HEK293 (cell line): ENCODE measurements at regions not wholly inside any gene's neighbourhood (a gene's known extent, or its start where the extent isn't known, plus 50 kb on each side); places are given as distances from the start of the nearest gene placed in this dataset.

ENCODE experiments used
- CTCF ChIA-PET: fragments of 350-600 bp; formaldehyde crosslinking; extraction: SDS; loops from one replicate; lab custom pipeline; 2021; ENCODE audit warnings: antibody characterized with exemption; lab: Yijun Ruan, JAX
- POLR2A ChIA-PET: fragments of 300-600 bp; formaldehyde crosslinking; extraction: SDS; loops from one replicate; lab custom pipeline; 2020; ENCODE audit warnings: antibody characterized with exemption, inconsistent platforms; lab: Yijun Ruan, JAX
- H3K27ac ChIP-seq: fragments of 200-500 bp; sonication (Bioruptor generic); 2 replicates; pipeline ENCODE4 v1.5.1; 2014; ENCODE audit warnings: low read depth, low read length, control low read depth, inconsistent platforms; ENCODE audit errors: extremely low read depth
- H3K36me3 ChIP-seq, 2 experiments: fragments of 200-500 bp in 1 of 2; sonication (Bioruptor generic) in 1 of 2; 1 replicate in 1 of 2; 2 replicates in 1 of 2; pipeline ENCODE4 v1.5.1; 2014 to 2017; ENCODE audit warnings: inconsistent platforms in 2 of 2, low read length in 2 of 2; ENCODE audit not compliant: control insufficient read depth in 2 of 2, insufficient read depth in 1 of 2
- H3K4me1 ChIP-seq: fragments of 200-500 bp; sonication (Bioruptor generic); 2 replicates; pipeline ENCODE4 v1.5.1; 2014; ENCODE audit warnings: mild to moderate bottlenecking, low read length, inconsistent platforms; ENCODE audit not compliant: control insufficient read depth, insufficient read depth
- H3K4me3 ChIP-seq: 2 replicates; pipeline ENCODE4 v1.5.1; 2011; ENCODE audit warnings: low read depth, mild to moderate bottlenecking, control low read depth, low read length, moderate library complexity
- H3K9me3 ChIP-seq: fragments of 200-500 bp; sonication (Bioruptor generic); 2 replicates; pipeline ENCODE4 v1.5.1; 2014; ENCODE audit warnings: low read depth, low read length, inconsistent platforms; ENCODE audit not compliant: control insufficient read depth, insufficient read depth
- ATF2 ChIP-seq: fragments of 450-650 bp; formaldehyde crosslinking; IDR thresholded peaks from 2 replicates; pipeline ENCODE4 v1.5.1; 2016; ENCODE audit warnings: missing biosample characterization, missing genetic modification characterization, low read depth
- HIC1 ChIP-seq: fragments of 450-650 bp; formaldehyde crosslinking; IDR thresholded peaks from 2 replicates; pipeline ENCODE4 v1.5.1; 2016; ENCODE audit warnings: missing biosample characterization, missing genetic modification characterization
- KLF16 ChIP-seq: fragments of 450-650 bp; formaldehyde crosslinking; IDR thresholded peaks from 2 replicates; pipeline ENCODE4 v1.5.1; 2017; ENCODE audit warnings: missing biosample characterization, missing genetic modification characterization
- MYNN ChIP-seq: fragments of 450-650 bp; formaldehyde crosslinking; IDR thresholded peaks from 2 replicates; pipeline ENCODE4 v1.5.1; 2016; ENCODE audit warnings: missing biosample characterization, missing genetic modification characterization, borderline replicate concordance
- OSR2 ChIP-seq: fragments of 450-650 bp; formaldehyde crosslinking; IDR thresholded peaks from 2 replicates; pipeline ENCODE4 v1.5.1; 2016; ENCODE audit warnings: missing biosample characterization, missing genetic modification characterization
- REPIN1 ChIP-seq: fragments of 450-650 bp; formaldehyde crosslinking; IDR thresholded peaks from 2 replicates; pipeline ENCODE4 v1.5.1; 2017; ENCODE audit warnings: missing biosample characterization, missing genetic modification characterization, low read depth
- REST ChIP-seq: fragments of 450-650 bp; formaldehyde crosslinking; IDR thresholded peaks from 2 replicates; pipeline ENCODE4 v1.5.1; 2016; ENCODE audit warnings: missing biosample characterization, missing genetic modification characterization
- SALL2 ChIP-seq: fragments of 450-650 bp; formaldehyde crosslinking; IDR thresholded peaks from 2 replicates; pipeline ENCODE4 v1.5.0; 2017; ENCODE audit warnings: missing biosample characterization, mild to moderate bottlenecking, missing genetic modification characterization, borderline replicate concordance
- SETDB1 ChIP-seq: IDR thresholded peaks from one replicate; pipeline ENCODE4 v1.6.1; 2017; ENCODE audit warnings: mild to moderate bottlenecking, low read length, moderate library complexity, mixed read lengths; ENCODE audit not compliant: insufficient read length
- ZBTB48 ChIP-seq: fragments of 450-650 bp; formaldehyde crosslinking; IDR thresholded peaks from 2 replicates; pipeline ENCODE4 v1.5.1; 2016; ENCODE audit warnings: missing biosample characterization, missing genetic modification characterization
- ZBTB49 ChIP-seq: fragments of 450-650 bp; formaldehyde crosslinking; IDR thresholded peaks from 2 replicates; pipeline ENCODE4 v1.5.1; 2016; ENCODE audit warnings: missing biosample characterization, missing genetic modification characterization, low read depth
- ZEB2 ChIP-seq: fragments of 450-650 bp; formaldehyde crosslinking; IDR thresholded peaks from 2 replicates; pipeline ENCODE4 v1.5.1; 2016; ENCODE audit warnings: missing biosample characterization, missing genetic modification characterization
- ZNF223 ChIP-seq: fragments of 450-650 bp; formaldehyde crosslinking; IDR thresholded peaks from 2 replicates; pipeline ENCODE4 v1.5.1; 2016; ENCODE audit warnings: missing biosample characterization, missing genetic modification characterization
- ZNF354C ChIP-seq: fragments of 450-650 bp; formaldehyde crosslinking; IDR thresholded peaks from 2 replicates; pipeline ENCODE4 v1.5.1; 2016; ENCODE audit warnings: missing biosample characterization, missing genetic modification characterization, low read depth, borderline replicate concordance
- ZNF488 ChIP-seq: fragments of 450-650 bp; formaldehyde crosslinking; IDR thresholded peaks from 2 replicates; pipeline ENCODE4 v1.5.1; 2016; ENCODE audit warnings: missing biosample characterization, missing genetic modification characterization
- ZNF514 ChIP-seq: fragments of 450-650 bp; formaldehyde crosslinking; IDR thresholded peaks from 2 replicates; pipeline ENCODE4 v1.5.1; 2016; ENCODE audit warnings: missing biosample characterization, missing genetic modification characterization
- ZNF639 ChIP-seq: fragments of 450-650 bp; formaldehyde crosslinking; IDR thresholded peaks from 2 replicates; pipeline ENCODE4 v1.5.1; 2016; ENCODE audit warnings: missing biosample characterization, missing genetic modification characterization
- ZNF776 ChIP-seq: fragments of 450-650 bp; formaldehyde crosslinking; IDR thresholded peaks from 2 replicates; pipeline ENCODE4 v1.5.0; 2017; ENCODE audit warnings: missing biosample characterization, missing genetic modification characterization, borderline replicate concordance
- ZNF837 ChIP-seq: fragments of 450-650 bp; formaldehyde crosslinking; IDR thresholded peaks from 2 replicates; pipeline ENCODE4 v1.5.1; 2016; ENCODE audit warnings: missing biosample characterization, missing genetic modification characterization
- ZSCAN30 ChIP-seq: fragments of 450-650 bp; IDR thresholded peaks from 2 replicates; pipeline ENCODE4 v1.5.1; 2018; ENCODE audit warnings: missing biosample characterization, mild to moderate bottlenecking, missing genetic modification characterization, moderate library complexity

GRCh38 chr1:30511991-30512913 lies 211.1 kb downstream of the MATN1 start:
- H3K27ac ChIP-seq = no peak overlapping the region
- no peaks in the 10 kb centered on the region for H3K4me1 ChIP-seq
- no peak overlapping the region for H3K4me3 ChIP-seq
- CTCF ChIA-PET = interaction anchor here (0.7 to 1.4 kb wide), 2 partner anchors 123 to 196 kb away, joined by 3 to 5 read pairs; no protein-coding TSS in a partner anchor
- no peaks in the 10 kb centered on the region for H3K9me3 ChIP-seq
- TF ChIP-seq ZBTB49 (tag by site-specific recombination) (no peak), ZNF223 (tag by site-specific recombination) (no peak), ZNF837 (no peak), ZNF354C (tag by site-specific recombination) (no peak), HIC1 (tag by site-specific recombination) (no peak), ZSCAN30 (tag by site-specific recombination) (no peak), ZEB2 (tag by site-specific recombination) (no peak), ATF2 (no peak), KLF16 (tag by site-specific recombination) (no peak), REPIN1 (tag by site-specific recombination) (no peak), MYNN (no peak), REST (tag by site-specific recombination) (no peak)
- TF ChIP-seq, all 188 proteins: peak for 0
- POLR2A ChIA-PET = no interaction called here
- no peaks in the 10 kb centered on the region for H3K36me3 ChIP-seq

GRCh38 chr1:30511563-30511962 lies 211.8 kb downstream of the MATN1 start:
- Histone ChIP-seq H3K27ac (no peak overlapping the region), H3K9me3 (no peaks in the 10 kb centered on the region), H3K4me3 (no peak overlapping the region), H3K36me3 (no peaks in the 10 kb centered on the region), H3K4me1 (no peaks in the 10 kb centered on the region)
- POLR2A ChIA-PET = no interaction called here
- TF ChIP-seq ZBTB48 (no peak), OSR2 (tag by site-specific recombination) (no peak), ZNF514 (no peak), SALL2 (no peak), ZNF776 (no peak), SETDB1 (no peak), ZNF639 (tag by site-specific recombination) (no peak), ZNF488 (tag by site-specific recombination) (no peak)
- CTCF ChIA-PET = no interaction called here
